GM23338 (cell line): ENCODE measurements at regions not wholly inside any gene's neighbourhood (a gene's known extent, or its start where the extent isn't known, plus 50 kb on each side); places are given as distances from the start of the nearest gene placed in this dataset.

Experiments
- ATAC-seq: fragments of 200-7000 bp; cut with Tn5 transposase; 3 replicates; pipeline ENCODE4 v1.9.1; 2020
- DNase-seq: peaks from one replicate; pipeline ENCODE4 v3.0.0-alpha.2; 2015; ENCODE audit warnings: low spot score
- H2AFZ ChIP-seq: fragments of 200-600 bp; sonication (generic); 2 replicates; pipeline ENCODE4 v1.8.0; 2016; ENCODE audit warnings: antibody characterized with exemption, mild to moderate bottlenecking, moderate library complexity
- H3F3A ChIP-seq: fragments of 200-600 bp; sonication (generic); replicated peaks from 2 replicates; pipeline ENCODE4 v1.8.0; 2017; ENCODE audit warnings: antibody characterized with exemption, mixed run types, low read depth
- H3K27ac ChIP-seq: fragments of 200-600 bp; sonication (generic); 2 replicates; pipeline ENCODE4 v1.6.1; 2016; ENCODE audit warnings: low read depth
- H3K27me3 ChIP-seq: fragments of 200-600 bp; sonication (generic); 2 replicates; pipeline ENCODE4 v1.8.0; 2016; ENCODE audit warnings: mild to moderate bottlenecking, mixed run types, moderate library complexity; ENCODE audit not compliant: insufficient read depth
- H3K36me3 ChIP-seq: fragments of 200-600 bp; sonication (generic); 2 replicates; pipeline ENCODE4 v1.8.0; 2016; ENCODE audit warnings: mild to moderate bottlenecking; ENCODE audit not compliant: insufficient read depth
- H3K4me1 ChIP-seq: fragments of 200-600 bp; sonication (generic); 2 replicates; pipeline ENCODE4 v1.8.0; 2016; ENCODE audit warnings: mild to moderate bottlenecking, moderate library complexity; ENCODE audit not compliant: insufficient read depth
- H3K4me2 ChIP-seq: fragments of 200-600 bp; sonication (generic); 2 replicates; pipeline ENCODE4 v1.7.1; 2017; ENCODE audit warnings: mixed run types
- H3K4me3 ChIP-seq: fragments of 200-600 bp; sonication (generic); 2 replicates; pipeline ENCODE4 v1.6.1; 2016; ENCODE audit warnings: mixed run types
- H3K79me2 ChIP-seq: fragments of 200-600 bp; sonication (generic); replicated peaks from 2 replicates; pipeline ENCODE4 v1.8.0; 2017; ENCODE audit warnings: mild to moderate bottlenecking; ENCODE audit not compliant: insufficient read depth
- H3K9me2 ChIP-seq: fragments of 200-600 bp; sonication (generic); 2 replicates; pipeline ENCODE4 v1.8.0; 2017; ENCODE audit not compliant: insufficient read depth
- H4K20me1 ChIP-seq: fragments of 200-600 bp; sonication (generic); replicated peaks from 2 replicates; pipeline ENCODE4 v1.8.0; 2017; ENCODE audit warnings: mild to moderate bottlenecking; ENCODE audit not compliant: insufficient read depth
- H3K27ac Mint-ChIP-seq: 2 replicates; pipeline ENCODE4 v1.8.0; 2020; ENCODE audit warnings: inconsistent platforms, mild to moderate bottlenecking, moderate library complexity, mixed read lengths
- H3K27me3 Mint-ChIP-seq: 3 replicates; pipeline ENCODE4 v1.8.0; 2022; ENCODE audit warnings: low read depth, mild to moderate bottlenecking, moderate library complexity, mixed read lengths, inconsistent platforms; ENCODE audit not compliant: insufficient read depth, poor library complexity
- H3K36me3 Mint-ChIP-seq: 3 replicates; pipeline ENCODE4 v1.8.0; 2021; ENCODE audit warnings: low read depth, mild to moderate bottlenecking, inconsistent platforms, moderate library complexity, mixed read lengths
- H3K4me1 Mint-ChIP-seq: 3 replicates; pipeline ENCODE4 v1.8.0; 2020; ENCODE audit warnings: mild to moderate bottlenecking, inconsistent platforms, mixed read lengths
- H3K4me3 Mint-ChIP-seq: 3 replicates; pipeline ENCODE4 v1.8.0; 2021; ENCODE audit warnings: moderate library complexity, mild to moderate bottlenecking, inconsistent platforms, mixed read lengths
- H3K9me3 Mint-ChIP-seq: 3 replicates; pipeline ENCODE4 v1.8.0; 2020; ENCODE audit warnings: moderate library complexity, mild to moderate bottlenecking, inconsistent platforms, mixed read lengths
- CREB1 ChIP-seq: fragments of 250-450 bp; sonication (Bioruptor Pico); IDR thresholded peaks from 2 replicates; pipeline ENCODE4 v1.5.0; 2020; ENCODE audit warnings: low read depth, mild to moderate bottlenecking, moderate library complexity
- CTCF ChIP-seq, 2 experiments: fragments of 200-600 bp in 1 of 2; sonication (generic) in 1 of 2; conservative IDR thresholded peaks; 2 replicates each; pipeline versions ENCODE4 v1.5.1 to v1.6.1; 2016 to 2017; ENCODE audit warnings: antibody characterized with exemption in 2 of 2, low read depth in 2 of 2, mild to moderate bottlenecking in 2 of 2, moderate library complexity in 1 of 2
- EZH2 ChIP-seq: fragments of 200-600 bp; sonication (generic); IDR thresholded peaks from one replicate; pipeline ENCODE4 v1.8.0; 2017; ENCODE audit warnings: antibody characterized with exemption, mild to moderate bottlenecking, low read depth; ENCODE audit not compliant: unreplicated experiment
- NANOG ChIP-seq: IDR thresholded peaks from 2 replicates; pipeline ENCODE4 v1.6.1; 2016; ENCODE audit warnings: antibody characterized with exemption, borderline replicate concordance
- POLR2AphosphoS5 ChIP-seq: IDR thresholded peaks from 2 replicates; pipeline ENCODE4 v1.6.1; 2016; ENCODE audit warnings: antibody characterized with exemption, low read depth
- REST ChIP-seq: IDR thresholded peaks from one replicate; pipeline ENCODE4 v1.6.1; 2018; ENCODE audit warnings: antibody characterized with exemption; ENCODE audit not compliant: unreplicated experiment
- ZNF114 ChIP-seq: fragments of 250-450 bp; sonication (Bioruptor Pico); IDR thresholded peaks from 2 replicates; pipeline ENCODE4 v1.5.0; 2020; ENCODE audit warnings: mild to moderate bottlenecking, moderate library complexity
- ZNF331 ChIP-seq: fragments of 250-450 bp; sonication (Bioruptor Pico); IDR thresholded peaks from 2 replicates; pipeline ENCODE4 v1.5.0; 2020; ENCODE audit warnings: low read depth, mild to moderate bottlenecking, moderate library complexity
- ZNF462 ChIP-seq: fragments of 250-450 bp; sonication (Bioruptor Pico); IDR thresholded peaks from 2 replicates; pipeline ENCODE4 v1.5.0; 2020; ENCODE audit warnings: mild to moderate bottlenecking, moderate library complexity

- Histone ChIP-seq H3F3A (no peaks in the 10 kb centered on the region), H3K79me2 (no peaks in the 10 kb centered on the region), H3K27ac (no peak overlapping the region), H2AFZ (no peak overlapping the region), H3K27me3 (no peaks in the 10 kb centered on the region), H3K9me2 (no peaks in the 10 kb centered on the region), H3K4me2 (no peak overlapping the region), H4K20me1 (no peaks in the 10 kb centered on the region), H3K4me1 (no peaks in the 10 kb centered on the region), H3K4me3 (no peak overlapping the region), H3K36me3 (no peaks in the 10 kb centered on the region)
- Mint-ChIP-seq H3K4me1 (no peaks in the 10 kb centered on the region), H3K9me3 (no peaks in the 10 kb centered on the region; the same call in 2 of the 3 replicates), H3K4me3 (no peak overlapping the region), H3K36me3 (no peaks in the 10 kb centered on the region), H3K27ac (no peak overlapping the region), H3K27me3 (no peaks in the 10 kb centered on the region)
- TF ChIP-seq NANOG (no peak), ZNF331 (CRISPR knock-in tag) (no peak), CTCF (conservative IDR thresholded peaks at IDR 0.05; ENCODE audit: low read depth in 2 of 2) (no peak), ZNF114 (CRISPR knock-in tag) (no peak), EZH2 (no peak), POLR2AphosphoS5 (no peak), REST (no peak), CREB1 (no peak)
- no peak for ATAC-seq
- DNase-seq: no peak
Measured at GRCh38 chr4:44914748-44915147, 188.4 kb upstream of the GNPDA2 start.

- H3K4me1 ChIP-seq: no peaks in the 10 kb centered on the region
- no peaks in the 10 kb centered on the region for H3K27me3 Mint-ChIP-seq
- H3K4me3 ChIP-seq: no peak overlapping the region
- no peaks in the 10 kb centered on the region for H3K9me2 ChIP-seq
- H3K79me2 ChIP-seq: no peaks in the 10 kb centered on the region
- no peak for DNase-seq
- no peak overlapping the region for H3K27ac Mint-ChIP-seq
- no peak overlapping the region for H3K4me3 Mint-ChIP-seq
- no peaks in the 10 kb centered on the region; the same call in 2 of the 3 replicates for H3K9me3 Mint-ChIP-seq
- no peaks in the 10 kb centered on the region for H3K27me3 ChIP-seq
- H3K36me3 Mint-ChIP-seq: no peaks in the 10 kb centered on the region
- no peaks in the 10 kb centered on the region for H3K4me1 Mint-ChIP-seq
- no peaks in the 10 kb centered on the region for H3F3A ChIP-seq
- ATAC-seq: no peak
- no peak overlapping the region for H3K4me2 ChIP-seq
- H3K27ac ChIP-seq: no peak overlapping the region
- H4K20me1 ChIP-seq: no peaks in the 10 kb centered on the region
- H2AFZ ChIP-seq: no peak overlapping the region
- H3K36me3 ChIP-seq: no peaks in the 10 kb centered on the region
- TF ChIP-seq ZNF114 (CRISPR knock-in tag) (no peak), ZNF462 (no peak), CTCF (conservative IDR thresholded peaks at IDR 0.05; ENCODE audit: low read depth in 2 of 2) (no peak)
Measured at GRCh38 chr4:44914223-44914622, 187.9 kb upstream of the GNPDA2 start.
